GM19238 (cell line): ENCODE measurements at regions not wholly inside any gene's neighbourhood (a gene's known extent, or its start where the extent isn't known, plus 50 kb on each side); places are given as distances from the start of the nearest gene placed in this dataset.

ENCODE experiments used
- DNase-seq: peaks from one replicate; pipeline ENCODE4 v3.0.0; 2011; ENCODE audit warnings: low spot score; ENCODE audit not compliant: insufficient read length

DNA sequence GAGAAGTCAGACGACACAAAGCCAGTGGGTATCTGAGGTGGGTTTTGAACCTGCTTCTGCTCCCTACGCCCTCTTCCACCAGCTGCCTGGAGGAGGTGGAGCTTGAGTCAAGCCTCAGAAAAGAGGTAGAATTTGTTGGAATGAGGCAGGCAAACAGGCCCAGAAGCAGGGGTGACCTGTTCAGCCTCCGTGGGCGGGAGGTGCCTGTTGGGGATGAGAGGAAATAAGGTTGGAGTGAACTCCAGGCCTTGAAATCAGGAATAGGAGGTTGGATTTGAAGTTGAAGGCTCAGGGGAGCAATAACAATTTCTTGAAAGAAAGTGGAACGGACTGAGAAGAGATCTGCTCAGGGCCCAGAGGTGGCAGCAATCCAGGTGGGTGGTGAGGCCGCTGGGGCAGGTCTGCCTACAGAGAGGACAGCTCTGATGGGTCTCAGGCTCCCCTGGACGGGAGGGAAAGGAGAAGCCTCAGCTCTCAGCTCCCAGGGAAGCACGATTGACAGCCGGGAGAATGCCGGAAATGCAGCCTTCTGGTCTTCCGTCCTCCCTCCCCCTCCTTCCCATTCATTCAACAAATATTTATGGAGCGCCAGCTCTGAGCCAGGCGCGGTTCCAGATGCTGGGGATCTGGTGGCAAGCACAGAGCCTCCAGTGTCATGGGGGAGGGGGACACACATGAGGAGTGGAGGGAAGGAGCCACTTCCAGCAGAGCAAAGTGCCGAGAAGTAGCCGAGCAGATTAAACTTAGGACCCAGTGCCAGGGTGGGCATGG lies 61.9 kb upstream of the CIBAR2 start:
- no peak for DNase-seq

DNA sequence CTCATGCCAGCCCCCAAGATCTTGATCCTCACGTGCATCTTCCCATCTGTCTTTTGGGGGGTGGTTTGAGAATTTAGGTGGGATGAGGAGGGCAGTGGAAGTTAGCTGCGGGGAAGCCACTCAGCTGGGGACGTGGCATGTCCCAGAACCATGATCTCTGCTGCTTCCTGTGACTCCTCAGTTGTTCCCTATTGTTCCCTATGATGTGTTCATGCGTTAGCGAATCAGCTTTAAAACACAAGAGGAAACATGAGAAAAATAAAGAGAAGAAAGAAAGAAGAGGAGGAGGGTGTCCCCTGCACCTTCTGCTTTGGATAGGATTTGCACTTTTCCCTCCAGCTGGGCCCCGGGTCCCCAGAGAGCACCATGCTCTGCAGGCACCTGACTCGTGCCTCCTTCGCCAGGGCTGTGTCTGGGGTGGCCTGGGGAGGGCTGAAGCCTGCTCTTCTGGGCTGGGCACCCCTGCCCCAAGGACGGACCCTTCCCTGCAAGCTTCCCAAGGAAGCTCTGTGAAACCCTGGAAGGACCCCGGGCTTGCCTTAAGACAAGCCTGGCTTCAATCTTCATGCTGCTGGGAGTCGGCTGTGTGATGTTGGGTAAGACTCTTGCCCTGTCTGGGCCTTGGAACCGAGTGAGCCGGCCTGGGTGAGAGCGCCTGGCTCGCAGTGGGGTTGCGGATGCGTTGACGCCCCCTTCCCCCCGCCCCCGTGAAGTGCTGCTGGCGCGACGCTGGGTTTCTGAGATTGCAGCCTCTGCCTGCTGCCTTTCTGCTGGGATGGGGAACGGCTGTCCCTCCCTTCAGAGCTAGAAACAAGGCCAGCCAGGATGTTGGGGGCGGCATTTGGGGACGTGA lies 62.8 kb upstream of the CIBAR2 start:
- DNase-seq: no peak

DNA sequence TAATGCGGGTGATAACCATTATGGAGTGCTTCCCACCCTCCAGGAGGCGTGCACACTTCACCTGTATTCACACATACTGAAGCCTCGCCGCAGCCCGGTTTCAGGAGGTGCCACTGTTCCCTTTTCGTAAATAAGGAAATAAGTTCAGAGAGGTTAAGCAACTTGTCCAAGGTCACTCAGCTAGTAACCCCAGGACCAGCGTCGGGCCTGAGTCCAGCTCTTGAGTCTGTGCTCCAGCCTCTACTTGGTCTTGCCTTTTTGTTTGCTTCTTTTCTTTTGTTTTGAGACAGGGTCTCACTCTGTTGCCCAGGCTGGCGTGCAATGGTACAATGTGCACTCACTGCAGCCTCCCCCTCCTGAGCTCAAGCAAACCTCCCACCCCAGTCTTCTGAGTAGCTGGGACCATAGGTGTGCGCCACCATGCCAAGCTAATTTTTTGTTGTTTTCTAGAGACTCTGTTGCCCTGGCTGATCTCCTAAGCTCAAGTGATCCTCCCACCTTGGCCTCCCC lies 63.5 kb upstream of the CIBAR2 start:
- DNase-seq: no peak

DNA sequence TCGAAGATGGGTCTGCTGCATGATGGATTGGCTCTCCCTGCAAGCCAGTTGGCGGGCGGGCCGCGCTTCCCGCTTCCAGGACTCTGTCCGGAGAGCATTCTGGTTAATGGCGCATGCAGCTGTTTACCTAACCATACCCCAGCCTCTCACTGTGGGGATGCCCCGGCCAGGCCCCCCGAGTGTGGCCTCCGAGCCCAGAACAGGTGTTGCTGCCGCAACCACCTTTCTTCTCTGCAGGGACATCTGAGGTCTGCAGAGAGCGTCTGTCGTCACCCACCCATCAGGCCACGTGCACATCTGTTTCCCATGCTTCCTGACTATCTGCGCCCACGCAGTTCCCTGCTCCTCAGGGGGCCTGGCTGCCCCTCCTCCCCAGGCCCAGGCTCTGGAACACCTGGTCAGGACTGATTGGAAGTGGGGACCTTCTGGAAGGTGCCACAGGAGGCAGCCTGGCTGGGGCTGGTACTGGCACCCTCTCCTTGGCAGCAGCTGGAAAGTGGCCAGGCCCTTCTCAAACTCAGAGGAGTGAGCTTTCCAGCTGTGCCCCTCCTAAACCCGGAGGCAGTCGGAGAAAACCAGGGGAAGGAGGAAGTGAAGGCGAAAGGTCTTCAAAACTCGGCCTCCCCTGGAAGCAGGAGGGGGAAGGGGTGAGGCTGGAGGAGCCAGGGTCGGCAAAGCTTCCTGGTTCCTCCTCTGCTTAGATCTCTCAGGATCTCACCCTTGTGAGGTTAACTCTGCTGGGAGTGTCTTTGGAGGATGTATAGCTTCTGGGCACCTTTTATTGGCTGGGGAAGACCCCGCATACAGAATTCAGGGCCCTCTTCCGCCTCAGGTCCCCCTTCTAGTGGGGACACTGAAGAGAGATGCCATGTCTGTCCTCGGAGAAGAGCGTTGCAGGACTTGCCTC lies 64.5 kb upstream of the CIBAR2 start:
- no peak for DNase-seq

DNA sequence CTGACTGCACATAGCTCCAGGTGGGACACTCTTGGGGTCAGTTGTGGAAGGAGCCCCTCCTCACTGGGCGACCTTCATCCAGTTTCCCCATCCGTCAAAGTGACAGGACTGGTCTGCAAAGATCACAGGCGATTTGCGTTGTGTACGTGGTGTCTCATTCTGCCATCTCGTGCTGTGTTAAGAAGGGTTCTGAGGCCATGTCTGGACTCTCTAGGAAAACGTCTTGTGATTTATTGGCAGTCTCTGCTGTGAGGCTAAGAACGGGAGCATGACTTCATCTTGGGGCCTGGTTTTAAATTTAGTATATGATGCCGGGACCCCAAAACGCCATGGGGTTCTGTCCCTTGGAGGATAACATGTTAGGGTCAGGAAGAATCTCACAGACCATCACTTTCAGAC lies 65.2 kb upstream of the CIBAR2 start:
- DNase-seq: no peak

DNA sequence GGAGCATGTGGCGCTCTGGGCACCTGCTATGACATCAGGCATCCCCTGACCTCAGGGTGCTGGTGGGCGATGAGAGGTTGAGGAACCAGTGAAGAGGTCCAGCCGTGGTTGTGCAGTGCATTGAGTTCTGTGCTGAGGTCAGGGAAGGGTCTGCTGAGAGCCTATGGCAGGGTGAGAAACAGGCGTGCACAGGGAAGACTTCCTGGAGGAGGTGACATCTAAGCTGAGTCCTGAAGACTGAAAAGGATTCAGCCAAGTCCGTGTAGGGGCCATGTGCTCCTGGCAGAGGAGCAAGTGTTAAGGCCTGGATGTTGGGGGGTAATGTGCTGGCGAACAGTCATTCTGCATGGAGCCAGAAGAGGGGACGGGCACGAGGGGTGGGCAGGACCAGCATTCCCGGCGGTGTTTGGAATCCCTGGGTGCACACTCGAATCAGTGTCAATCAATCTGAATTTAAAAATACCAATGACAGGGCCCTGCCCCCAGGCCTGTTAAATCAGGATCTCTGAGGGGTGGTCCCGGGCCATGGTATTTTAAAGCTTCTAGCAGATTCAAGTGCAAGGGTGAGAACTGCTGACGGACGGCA lies 65.8 kb upstream of the CIBAR2 start:
- DNase-seq: no peak

DNA sequence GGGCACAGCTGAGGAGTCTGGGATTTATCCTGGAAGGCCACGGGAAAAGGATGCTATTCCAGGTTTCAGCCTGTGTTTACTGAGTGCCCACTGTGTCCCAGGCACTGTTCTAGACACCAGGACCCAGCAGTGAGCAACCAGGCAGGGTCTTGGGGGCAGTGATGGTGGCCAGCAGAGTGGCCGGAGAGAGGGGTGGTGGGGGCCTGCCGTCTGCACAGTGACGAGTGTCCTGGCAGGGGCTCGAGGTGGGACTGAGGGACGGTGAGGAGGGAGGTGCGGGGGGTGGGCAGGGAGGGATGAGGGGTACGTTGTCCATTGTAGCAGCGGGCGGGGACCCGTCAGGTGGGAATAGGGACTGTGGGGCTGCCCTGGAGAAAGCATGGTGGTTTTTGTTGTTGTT lies 66.3 kb upstream of the CIBAR2 start:
- no peak for DNase-seq

DNA sequence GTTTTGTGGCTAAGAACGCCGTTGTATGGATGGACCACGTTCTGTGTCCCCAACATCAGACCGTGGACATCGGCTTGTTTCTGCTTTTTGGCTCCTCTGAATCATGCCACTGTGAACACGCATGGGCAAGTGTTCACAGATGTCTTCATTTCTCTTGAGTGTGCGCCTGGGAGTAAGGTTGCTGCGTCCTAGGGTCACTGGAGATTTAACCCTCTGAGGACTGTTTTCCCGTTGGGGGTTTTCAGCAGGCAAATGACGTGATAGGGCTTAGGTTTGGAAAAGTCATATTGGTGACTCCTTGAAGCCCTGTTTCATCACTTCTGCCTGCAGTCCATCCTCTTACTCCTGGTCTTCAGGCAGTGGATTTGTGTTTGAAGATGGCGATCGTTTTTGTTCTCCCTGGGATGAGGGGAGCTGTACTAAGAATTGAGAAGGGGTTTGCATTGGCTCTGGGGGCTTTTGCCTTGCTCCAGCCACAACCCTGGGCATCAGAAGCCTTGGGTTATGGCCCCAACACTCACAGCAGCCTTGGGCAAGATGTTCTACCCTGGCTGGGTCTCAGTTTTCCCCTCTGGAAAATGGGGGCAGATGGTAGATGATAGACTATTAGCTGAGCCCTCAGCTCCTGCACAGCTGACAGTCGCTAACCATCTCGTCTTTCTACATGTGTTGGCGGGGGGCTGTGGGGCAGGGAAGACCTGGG lies 67.2 kb upstream of the CIBAR2 start:
- DNase-seq: no peak

DNA sequence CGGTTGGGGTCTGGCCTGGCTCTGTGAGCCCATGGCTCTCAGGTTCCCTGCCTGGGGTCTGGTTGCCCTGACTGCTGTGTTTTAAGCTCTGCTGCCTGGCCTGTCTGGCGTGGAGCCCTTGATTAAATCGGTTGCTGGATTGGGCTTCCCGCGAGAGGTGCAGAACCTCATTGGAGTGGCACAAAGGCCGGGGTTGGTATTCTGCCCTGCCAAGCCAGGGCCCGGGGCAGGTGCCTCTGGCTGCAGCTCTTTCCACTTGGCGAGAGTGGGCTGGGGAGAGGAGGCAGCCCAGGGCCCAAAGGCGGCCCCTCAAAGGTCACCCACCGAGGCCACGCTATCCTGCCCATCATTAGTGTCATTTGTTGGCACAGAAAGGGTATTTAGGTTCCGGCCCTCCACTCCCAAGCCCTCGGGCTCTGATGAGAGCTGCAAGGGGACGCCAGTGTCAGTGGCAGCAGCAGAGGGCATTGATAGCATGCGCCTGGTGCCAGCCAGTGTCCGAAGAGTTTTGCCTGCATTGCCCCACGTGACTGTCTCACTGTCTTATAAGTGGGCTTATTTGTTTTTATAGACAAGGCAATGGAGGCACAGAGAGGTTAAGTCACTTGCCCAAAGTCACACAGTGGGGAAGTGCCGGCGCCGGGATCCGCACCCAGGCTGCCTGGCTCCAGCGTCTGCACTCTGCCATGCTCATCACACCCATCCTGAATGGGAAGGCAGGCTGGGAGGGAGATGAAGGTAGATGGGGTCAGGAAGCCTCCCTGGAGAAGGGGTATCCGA lies 68.0 kb upstream of the CIBAR2 start:
- no peak for DNase-seq

DNA sequence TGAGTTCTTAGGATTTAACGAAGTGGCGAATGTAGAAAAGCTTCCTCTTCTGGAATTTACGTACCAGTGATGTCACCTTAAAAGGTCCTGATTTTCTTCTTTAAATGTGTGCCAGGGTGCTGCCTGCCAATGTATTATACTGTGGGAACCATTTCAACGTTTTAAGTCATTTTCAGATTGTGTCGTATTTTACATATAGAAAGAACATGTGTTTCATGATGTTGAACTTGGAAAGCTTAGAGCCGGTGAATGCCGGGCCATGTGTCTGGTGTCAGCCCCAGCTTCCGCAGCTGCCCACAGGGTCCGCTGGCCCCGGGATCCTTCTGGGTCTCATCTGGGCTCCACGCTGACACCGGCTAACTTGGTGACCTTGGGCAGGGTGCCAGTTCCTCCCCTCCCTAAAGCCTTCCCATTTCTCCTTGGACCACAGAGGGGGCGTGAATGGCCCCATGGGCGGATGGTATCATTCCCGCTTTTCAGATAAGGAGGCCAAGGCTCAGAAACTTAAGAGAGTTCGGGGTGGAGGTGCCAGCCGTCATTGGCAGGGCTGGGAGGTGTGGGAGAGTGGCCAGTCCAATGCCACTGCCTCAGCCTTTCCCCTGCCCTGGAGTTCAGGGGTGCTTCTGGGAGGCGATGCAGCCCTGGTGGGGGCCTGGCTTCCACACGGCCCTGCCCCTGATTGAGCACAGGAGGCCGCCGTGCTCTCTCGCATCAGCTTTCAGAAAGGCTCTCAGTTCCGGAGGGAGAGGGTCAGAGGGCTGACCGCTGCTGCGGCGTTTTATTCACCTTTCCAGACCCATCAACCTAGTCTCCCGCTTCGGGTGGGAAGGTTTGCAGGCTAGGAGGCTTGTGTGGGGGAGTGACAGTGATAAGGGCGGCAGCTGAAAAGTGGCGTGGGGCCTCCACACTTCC lies 68.8 kb upstream of the CIBAR2 start:
- DNase-seq: no peak

DNA sequence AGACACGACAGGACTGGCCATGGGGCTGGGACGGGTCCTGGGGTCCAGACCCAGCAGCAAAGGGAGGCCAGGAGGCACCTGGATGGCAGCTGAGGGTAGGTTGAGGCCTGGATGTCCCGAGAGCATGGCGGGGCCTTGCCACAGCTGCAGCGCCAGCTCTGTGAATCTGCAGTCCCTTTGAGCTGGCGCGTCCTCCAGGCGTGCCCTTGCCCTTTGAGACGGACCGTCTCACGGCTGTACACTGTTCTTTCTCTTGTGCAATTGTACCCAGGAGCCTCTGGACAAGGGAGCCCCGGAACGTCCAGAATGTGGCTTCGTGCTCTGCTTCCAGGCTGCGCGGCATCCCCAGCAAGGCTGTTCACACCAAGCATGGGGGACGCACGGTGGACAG lies 69.5 kb upstream of the CIBAR2 start:
- no peak for DNase-seq

DNA sequence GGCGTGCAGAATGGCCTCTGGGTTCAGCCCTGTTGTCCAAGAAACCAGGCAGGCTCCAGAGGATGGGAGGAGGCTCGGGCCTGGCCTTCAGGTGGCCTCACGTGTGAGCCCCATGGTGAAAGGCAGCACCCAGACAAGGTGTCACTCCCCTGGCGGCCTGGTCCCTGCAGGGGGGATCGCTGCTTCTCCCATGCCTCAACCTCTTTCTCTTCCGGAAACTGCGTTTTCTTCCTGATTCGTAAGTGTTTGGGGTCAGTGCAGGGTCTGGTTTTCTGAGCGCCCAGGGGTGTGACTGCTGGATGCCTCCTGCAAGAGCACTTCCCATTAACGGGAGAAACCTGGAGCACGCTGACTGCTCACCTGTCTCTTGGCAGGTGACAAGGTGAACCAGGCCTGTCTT lies 70.0 kb upstream of the CIBAR2 start:
- DNase-seq: no peak

DNA sequence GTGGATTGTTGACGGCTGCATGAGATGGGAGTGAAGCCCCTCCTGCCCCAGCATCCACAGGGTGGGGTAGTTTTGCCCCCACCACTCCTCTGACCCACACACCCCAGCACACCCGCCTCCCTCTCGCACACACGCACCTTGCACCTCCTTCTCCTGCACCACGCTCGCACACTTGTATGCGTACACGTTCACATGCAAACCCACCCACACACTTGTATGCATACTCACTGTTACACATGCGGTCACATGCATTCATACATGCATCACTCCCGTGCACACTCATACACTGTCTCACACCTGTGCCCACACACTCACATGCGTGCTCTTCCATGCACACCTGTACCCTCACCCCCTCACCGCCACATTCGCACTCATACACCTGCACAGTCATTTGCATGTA lies 70.5 kb upstream of the CIBAR2 start:
- DNase-seq: no peak

DNA sequence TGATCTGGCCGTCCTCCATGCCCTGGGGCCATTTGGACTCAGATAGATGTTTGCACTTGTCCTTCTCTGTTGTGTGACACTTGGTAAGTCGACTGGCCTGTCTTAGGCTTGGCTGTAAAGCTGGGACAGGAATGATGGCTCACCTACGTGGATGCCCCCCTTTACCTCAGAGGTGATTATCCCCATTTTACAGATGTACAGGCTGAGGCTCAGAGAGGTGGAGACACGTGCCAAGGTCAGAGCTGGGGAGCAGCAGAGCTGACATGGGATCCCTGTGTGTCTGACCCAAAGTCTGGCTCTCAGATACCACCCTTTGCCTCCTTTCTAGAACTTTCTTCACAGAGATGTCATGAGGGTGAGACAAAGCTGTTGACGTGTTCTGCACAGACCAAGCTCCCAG lies 71.3 kb upstream of the CIBAR2 start:
- DNase-seq: no peak

DNA sequence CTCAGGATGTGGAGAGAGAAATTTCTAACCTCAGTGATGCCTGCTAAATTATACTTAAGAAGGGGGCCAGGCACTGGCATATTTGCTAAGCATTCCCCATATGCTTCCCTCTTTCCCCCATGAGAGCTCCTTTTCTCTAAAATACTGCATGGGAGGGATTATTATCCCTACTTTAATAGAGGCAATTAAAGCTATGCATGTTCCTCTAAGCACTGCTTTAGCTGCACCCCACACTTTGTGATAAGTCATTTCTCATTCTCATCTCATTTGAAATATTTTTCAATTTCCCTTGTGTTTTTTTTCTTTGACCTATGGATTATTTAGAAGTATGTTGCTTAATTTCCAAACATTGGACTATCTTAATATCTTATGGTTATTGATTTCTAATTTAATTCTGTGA lies 72.1 kb upstream of the CIBAR2 start:
- DNase-seq: no peak

DNA sequence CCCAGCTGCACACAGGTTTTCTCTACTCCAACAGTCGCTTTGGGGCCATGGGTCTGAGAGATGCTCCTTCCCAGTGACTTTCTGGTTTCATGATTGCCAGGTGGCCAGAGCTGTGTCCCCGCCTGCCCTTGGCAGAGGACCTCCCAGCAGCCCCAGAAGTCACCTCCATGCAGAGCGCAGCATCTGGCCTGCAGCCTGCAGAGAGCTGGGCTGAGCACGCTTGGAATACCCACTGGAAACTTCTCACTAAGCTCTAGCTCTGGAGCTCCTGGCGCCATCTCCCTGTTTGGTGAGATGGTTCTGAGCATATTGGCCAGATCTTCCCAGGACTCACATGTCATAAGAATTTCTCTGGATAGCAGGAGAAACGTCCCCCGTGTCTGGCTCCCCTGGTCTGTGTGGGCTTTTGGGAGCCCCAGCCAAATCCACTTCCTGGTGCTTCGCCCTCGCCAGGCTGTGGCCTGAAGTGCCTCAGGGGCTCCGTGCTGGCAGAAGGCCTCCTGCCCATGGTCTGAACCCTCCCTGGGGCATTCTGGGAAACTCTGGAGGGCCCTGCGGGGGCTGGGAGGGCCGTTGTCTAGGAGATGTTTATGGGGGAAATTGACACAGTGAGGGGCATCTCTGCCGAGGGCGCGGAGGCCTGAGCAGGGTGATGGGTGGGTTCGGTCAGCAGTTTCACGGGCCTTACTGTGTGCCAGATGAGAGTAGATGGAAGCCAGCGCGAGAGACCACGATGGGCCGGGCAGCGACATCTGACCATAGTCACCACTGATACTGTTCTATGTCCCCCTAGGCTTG lies 73.2 kb upstream of the CIBAR2 start:
- no peak for DNase-seq

DNA sequence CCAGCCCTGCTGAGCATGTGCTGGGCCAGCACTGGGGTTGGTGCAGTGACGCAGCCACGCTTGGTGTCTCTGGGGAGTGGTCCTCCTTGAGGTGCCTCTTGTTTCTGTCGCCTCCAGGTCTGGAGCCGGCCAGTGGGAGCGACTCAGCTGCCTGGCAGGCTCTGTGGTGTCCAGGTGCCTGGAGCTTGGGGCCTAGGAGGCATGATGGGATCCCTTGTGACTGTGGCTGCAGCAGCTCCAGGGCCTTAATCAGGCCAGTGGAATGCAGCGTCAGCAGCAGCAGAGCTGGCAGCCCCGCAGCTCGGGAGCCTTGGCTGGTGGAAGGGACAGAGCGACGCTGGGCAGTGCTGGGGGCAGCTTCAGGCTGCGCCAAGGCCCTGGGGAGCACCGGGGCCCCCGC lies 74.7 kb upstream of the CIBAR2 start:
- no peak for DNase-seq

DNA sequence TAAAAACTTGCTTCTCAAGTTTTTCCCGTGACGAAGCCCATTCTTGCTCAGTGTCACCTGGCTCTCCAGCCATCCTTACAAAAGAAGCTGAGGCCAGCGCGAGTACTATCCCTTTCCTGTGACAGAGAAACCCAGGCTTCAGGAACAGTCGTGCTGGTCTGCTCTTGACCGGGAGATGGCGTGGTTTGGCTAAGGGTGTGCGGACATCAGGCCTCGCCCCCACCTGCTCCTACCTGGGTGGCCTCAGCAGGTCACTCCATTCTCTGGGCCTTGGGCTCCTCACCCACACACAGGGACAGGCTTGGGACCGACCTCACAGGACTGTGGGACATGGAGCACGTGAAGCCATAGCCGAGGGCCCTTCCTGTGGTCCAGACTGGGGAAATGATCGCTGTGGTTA lies 75.2 kb upstream of the CIBAR2 start:
- DNase-seq: no peak
